CD14-positive monocyte (primary cell): ENCODE measurements at regions not wholly inside any gene's neighbourhood (a gene's known extent, or its start where the extent isn't known, plus 50 kb on each side); places are given as distances from the start of the nearest gene placed in this dataset.

Experiments
- DNase-seq, 3 donors: peaks; one replicate each; pipeline ENCODE4 v3.0.0-alpha.2; 2011 to 2022
- H2AFZ ChIP-seq: 2 replicates; pipeline ENCODE4 v1.6.0; 2012; ENCODE audit warnings: mild to moderate bottlenecking, low read depth, low read length, inconsistent platforms; ENCODE audit not compliant: insufficient read depth, poor library complexity, severe bottlenecking
- H3K27ac ChIP-seq, 2 donors: 1 replicate in 1 of 2; 2 replicates in 1 of 2; pipeline ENCODE4 v1.5.1; 2012 to 2013; ENCODE audit warnings: low read length in 2 of 2, control low read depth in 1 of 2, inconsistent platforms in 1 of 2, low read depth in 1 of 2, mild to moderate bottlenecking in 1 of 2
- H3K27me3 ChIP-seq, 2 donors: one replicate each; pipeline versions ENCODE4 v1.6.0 to v1.6.1; 2011 to 2013; ENCODE audit warnings: low read length in 2 of 2; ENCODE audit not compliant: control insufficient read depth in 2 of 2, insufficient read depth in 2 of 2
- H3K36me3 ChIP-seq, 2 donors: replicated peaks in 1 of 2; 1 replicate in 1 of 2; 2 replicates in 1 of 2; pipeline versions ENCODE4 v1.5.1 to v1.6.1; 2012 to 2013; ENCODE audit warnings: low read length in 2 of 2, control low read depth in 1 of 2, inconsistent platforms in 1 of 2, mild to moderate bottlenecking in 1 of 2; ENCODE audit not compliant: insufficient read depth in 2 of 2, control insufficient read depth in 1 of 2
- H3K4me1 ChIP-seq, 2 donors: 1 replicate in 1 of 2; 2 replicates in 1 of 2; pipeline versions ENCODE4 v1.5.1 to v1.6.1; 2012 to 2013; ENCODE audit warnings: low read length in 2 of 2, control low read depth in 1 of 2, inconsistent platforms in 1 of 2, mild to moderate bottlenecking in 1 of 2, moderate library complexity in 1 of 2; ENCODE audit not compliant: insufficient read depth in 2 of 2, control insufficient read depth in 1 of 2
- H3K4me2 ChIP-seq: replicated peaks from 2 replicates; pipeline ENCODE3; 2012; ENCODE audit warnings: low read length, moderate library complexity, mild to moderate bottlenecking; ENCODE audit not compliant: poor library complexity, severe bottlenecking; ENCODE audit errors: extremely low read depth
- H3K4me3 ChIP-seq, 3 experiments: fragments of 200-600 bp in 1 of 3; sonication (generic) in 1 of 3; replicated peaks in 1 of 3; 1 replicate in 2 of 3; 2 replicates in 1 of 3; pipeline ENCODE4 v1.5.1; 2011 to 2013; ENCODE audit warnings: low read length in 3 of 3, mild to moderate bottlenecking in 3 of 3, control low read depth in 2 of 3, low read depth in 2 of 3, inconsistent platforms in 1 of 3, moderate library complexity in 1 of 3
- H3K79me2 ChIP-seq: 2 replicates; pipeline ENCODE4 v1.6.0; 2012; ENCODE audit warnings: mild to moderate bottlenecking, control low read depth, inconsistent platforms, low read length, moderate library complexity; ENCODE audit not compliant: insufficient read depth
- H3K9ac ChIP-seq: 2 replicates; pipeline ENCODE4 v1.6.0; 2017; ENCODE audit warnings: low read length, mild to moderate bottlenecking; ENCODE audit not compliant: insufficient read depth, poor library complexity, severe bottlenecking
- H3K9me3 ChIP-seq, 2 donors: replicated peaks in 1 of 2; 1 replicate in 1 of 2; 2 replicates in 1 of 2; pipeline versions ENCODE4 v1.5.1 to v1.6.1; 2012 to 2013; ENCODE audit warnings: low read length in 2 of 2, control low read depth in 1 of 2; ENCODE audit not compliant: control insufficient read depth in 1 of 2, insufficient read depth in 1 of 2
- H4K20me1 ChIP-seq: 2 replicates; pipeline ENCODE4 v1.6.0; 2012; ENCODE audit warnings: mild to moderate bottlenecking, low read length, control low read depth, moderate library complexity; ENCODE audit not compliant: insufficient read depth
- H3K27ac Mint-ChIP-seq, 7 donors: one replicate each; pipeline ENCODE4 v1.8.0; 2020; ENCODE audit warnings: mild to moderate bottlenecking in 7 of 7, mixed read lengths in 7 of 7, moderate library complexity in 6 of 7, inconsistent platforms in 2 of 7
- H3K27me3 Mint-ChIP-seq, 3 donors: one replicate each; pipeline ENCODE4 v1.8.0; 2021 to 2022; ENCODE audit warnings: low read depth in 3 of 3, mild to moderate bottlenecking in 3 of 3, mixed read lengths in 3 of 3, moderate library complexity in 3 of 3, inconsistent platforms in 1 of 3
- H3K36me3 Mint-ChIP-seq, 2 donors: one replicate each; pipeline ENCODE4 v1.8.0; 2020; ENCODE audit warnings: mixed read lengths in 2 of 2, inconsistent platforms in 1 of 2, mild to moderate bottlenecking in 1 of 2
- H3K4me1 Mint-ChIP-seq: one replicate; pipeline ENCODE4 v1.8.0; 2020; ENCODE audit warnings: mild to moderate bottlenecking, mixed read lengths
- H3K4me3 Mint-ChIP-seq, 2 donors: one replicate each; pipeline ENCODE4 v1.8.0; 2020; ENCODE audit warnings: mild to moderate bottlenecking in 2 of 2, mixed read lengths in 2 of 2, moderate library complexity in 1 of 2
- H3K9me3 Mint-ChIP-seq, 7 donors: one replicate each; pipeline ENCODE4 v1.8.0; 2020 to 2022; ENCODE audit warnings: mixed read lengths in 7 of 7, mild to moderate bottlenecking in 6 of 7, moderate library complexity in 6 of 7, inconsistent platforms in 2 of 7
- WGBS: methylation state at CpG from one replicate; pipeline ENCODE4 v1.1.5; 2013; ENCODE audit warnings: missing lambda C conversion rate; ENCODE audit not compliant: insufficient coverage; 5-methylcytosine and 5-hydroxymethylcytosine counted together
- intact Hi-C, 2 donors: fragments of 100-400 bp; cut with micrococcal nuclease; formaldehyde crosslinking; loops; one replicate each; pipeline versions ENCODE4 v1.15.0 to v1.15.1; 2023
- TF ChIP-seq, protein P1 (sequence below): fragments of 200-600 bp; IDR thresholded peaks from one replicate; pipeline ENCODE4 v1.8.0; 2022; ENCODE audit warnings: antibody characterized with exemption, mild to moderate bottlenecking

DNA sequence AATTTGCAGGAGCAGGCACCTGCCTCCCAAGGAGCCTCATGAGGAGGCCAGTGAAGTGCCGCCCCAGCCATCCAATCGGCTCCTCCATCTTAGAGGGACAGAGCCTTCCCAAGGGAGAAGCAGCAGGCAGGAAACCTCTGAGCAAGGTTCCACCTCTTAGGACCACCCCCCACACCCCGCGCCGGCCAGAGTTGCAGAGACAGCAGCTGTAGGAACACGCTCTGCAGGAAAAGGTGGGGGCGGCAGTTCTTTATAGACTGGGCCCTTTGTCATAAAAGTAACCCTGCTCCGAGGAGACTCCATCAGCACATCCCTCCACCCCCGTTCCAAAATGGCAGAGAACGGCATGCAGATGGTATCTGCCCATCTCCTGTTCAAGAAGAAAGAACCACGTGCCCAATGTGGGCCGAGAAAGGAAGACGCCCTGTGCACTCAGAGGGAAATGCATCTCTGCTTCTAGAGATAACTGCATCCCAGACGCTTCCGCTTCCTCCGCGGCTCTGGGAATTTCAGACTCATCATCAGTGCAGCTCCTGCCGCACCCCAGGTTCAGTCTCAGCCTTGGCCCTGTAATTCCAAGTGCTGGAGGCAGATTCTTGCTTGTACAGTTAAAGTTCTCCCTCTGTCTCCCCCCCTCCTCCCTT, 98.5 kb downstream of the SPATA19 start:
- peaks cover 0 to 5% of the 10 kb centered on the region in 2 donors for H3K9me3 ChIP-seq
- WGBS, result 44% methylated on average over 15 of the region's 18 CpGs
- no peaks in the 10 kb centered on the region for H3K36me3 ChIP-seq
- H3K4me1 ChIP-seq, result no peaks in the 10 kb centered on the region
- no peaks in the 10 kb centered on the region for H4K20me1 ChIP-seq
- no peaks in the 10 kb centered on the region for H3K79me2 ChIP-seq
- H3K36me3 Mint-ChIP-seq, result no peaks in the 10 kb centered on the region
- no peak overlapping the region for H3K4me3 Mint-ChIP-seq
- no peak overlapping the region for H3K27ac ChIP-seq
- no peak overlapping the region for H3K27ac Mint-ChIP-seq
- H3K4me1 Mint-ChIP-seq, result no peaks in the 10 kb centered on the region
- no peak for DNase-seq
- no peak overlapping the region for H2AFZ ChIP-seq
- intact Hi-C loops, result no loop called here
- peaks cover 0 to 5% (median 0%) of the 10 kb centered on the region in 7 donors for H3K9me3 Mint-ChIP-seq
- H3K27me3 ChIP-seq, result no peaks in the 10 kb centered on the region
- no peak overlapping the region for H3K4me2 ChIP-seq
- TF ChIP-seq, protein P1, sequence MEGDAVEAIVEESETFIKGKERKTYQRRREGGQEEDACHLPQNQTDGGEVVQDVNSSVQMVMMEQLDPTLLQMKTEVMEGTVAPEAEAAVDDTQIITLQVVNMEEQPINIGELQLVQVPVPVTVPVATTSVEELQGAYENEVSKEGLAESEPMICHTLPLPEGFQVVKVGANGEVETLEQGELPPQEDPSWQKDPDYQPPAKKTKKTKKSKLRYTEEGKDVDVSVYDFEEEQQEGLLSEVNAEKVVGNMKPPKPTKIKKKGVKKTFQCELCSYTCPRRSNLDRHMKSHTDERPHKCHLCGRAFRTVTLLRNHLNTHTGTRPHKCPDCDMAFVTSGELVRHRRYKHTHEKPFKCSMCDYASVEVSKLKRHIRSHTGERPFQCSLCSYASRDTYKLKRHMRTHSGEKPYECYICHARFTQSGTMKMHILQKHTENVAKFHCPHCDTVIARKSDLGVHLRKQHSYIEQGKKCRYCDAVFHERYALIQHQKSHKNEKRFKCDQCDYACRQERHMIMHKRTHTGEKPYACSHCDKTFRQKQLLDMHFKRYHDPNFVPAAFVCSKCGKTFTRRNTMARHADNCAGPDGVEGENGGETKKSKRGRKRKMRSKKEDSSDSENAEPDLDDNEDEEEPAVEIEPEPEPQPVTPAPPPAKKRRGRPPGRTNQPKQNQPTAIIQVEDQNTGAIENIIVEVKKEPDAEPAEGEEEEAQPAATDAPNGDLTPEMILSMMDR, result no peak
- H3K27me3 Mint-ChIP-seq, result peaks cover 0 to 3% (median 1%) of the 10 kb centered on the region in 3 donors
- no peak overlapping the region for H3K9ac ChIP-seq
- H3K4me3 ChIP-seq, result no peak overlapping the region

DNA sequence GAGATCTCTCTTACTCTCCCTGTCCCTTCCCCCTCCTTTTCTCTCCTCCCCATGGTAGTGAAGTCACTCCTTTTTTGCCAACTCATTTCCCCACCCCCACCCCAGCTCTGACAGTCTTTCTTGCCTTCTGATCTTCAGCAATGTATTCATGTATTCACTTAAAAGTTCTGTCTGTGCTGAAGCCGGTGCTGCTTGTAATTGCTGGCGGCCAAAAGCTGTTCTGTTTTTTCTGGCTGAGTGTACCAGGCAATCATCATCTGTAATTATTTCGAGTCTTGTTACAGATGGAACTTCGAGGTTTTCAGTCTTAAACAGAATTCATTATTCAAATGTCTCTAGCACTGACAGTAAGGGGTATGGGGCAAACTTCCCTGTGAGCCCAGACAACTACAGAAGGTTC, 99.5 kb downstream of the SPATA19 start:
- H3K4me3 ChIP-seq, result no peak overlapping the region
- WGBS, result 63% methylated on average over 2 of the region's 4 CpGs
- no peak for DNase-seq
- H3K79me2 ChIP-seq, result no peaks in the 10 kb centered on the region
- H4K20me1 ChIP-seq, result no peaks in the 10 kb centered on the region
- H3K9ac ChIP-seq, result no peak overlapping the region
- TF ChIP-seq, protein P1, result no peak
- H3K36me3 ChIP-seq, result no peaks in the 10 kb centered on the region
- peaks cover 0 to 5% (median 0%) of the 10 kb centered on the region in 7 donors for H3K9me3 Mint-ChIP-seq
- no peaks in the 10 kb centered on the region for H3K4me1 ChIP-seq
- H2AFZ ChIP-seq, result no peak overlapping the region
- no peak overlapping the region for H3K27ac Mint-ChIP-seq
- no peak overlapping the region for H3K4me2 ChIP-seq
- H3K36me3 Mint-ChIP-seq, result no peaks in the 10 kb centered on the region
- peaks cover 0 to 5% of the 10 kb centered on the region in 2 donors for H3K9me3 ChIP-seq
- H3K27ac ChIP-seq, result no peak overlapping the region
- H3K4me3 Mint-ChIP-seq, result no peak overlapping the region
- no peaks in the 10 kb centered on the region for H3K27me3 ChIP-seq
- intact Hi-C loops, result no loop called here
- H3K27me3 Mint-ChIP-seq, result peaks cover 0 to 3% (median 1%) of the 10 kb centered on the region in 3 donors
- no peaks in the 10 kb centered on the region for H3K4me1 Mint-ChIP-seq
